ENCODE measurements at regions not wholly inside any gene's neighbourhood (a gene's known extent, or its start where the extent isn't known, plus 50 kb on each side); places are given as distances from the start of the nearest gene placed in this dataset.

GRCh38 chr14:26206640-26207039 lies 391.2 kb downstream of the NOVA1 start:
- no peak for DNase-seq
- CTCF ChIA-PET: no interaction called here
- Histone ChIP-seq H3K4me3 (ENCODE audit: low read depth in 2 of 2, low read length in 1 of 2) (no peak overlapping the region), H2AFZ (ENCODE audit: low read depth) (no peak overlapping the region), H4K20me1 (ENCODE audit: insufficient read depth) (no peaks in the 10 kb centered on the region), H3K79me2 (ENCODE audit: insufficient read depth) (no peaks in the 10 kb centered on the region), H3K27ac (ENCODE audit: low read depth in 2 of 2, low read length in 1 of 2) (no peak overlapping the region), H3K4me2 (no peak overlapping the region), H3F3A (replicated peaks; ENCODE audit: insufficient read depth) (no peaks in the 10 kb centered on the region), H3K9me2 (no peaks in the 10 kb centered on the region), H3K9ac (no peak overlapping the region), H3K9me3 (no peaks in the 10 kb centered on the region), H3K36me3 (replicated peaks in 1 of 2; ENCODE audit: control insufficient read depth in 1 of 2, insufficient read depth in 2 of 2, low read length in 1 of 2) (no peaks in the 10 kb centered on the region), H3K27me3 (ENCODE audit: insufficient read depth) (peaks cover 76% of the 10 kb centered on the region), H3K4me1 (ENCODE audit: control insufficient read depth in 1 of 2, insufficient read depth in 2 of 2, low read depth in 1 of 2, low read length in 1 of 2) (no peaks in the 10 kb centered on the region; a peak in 1 of 4 replicates)
- 11% methylated on average over 2 of the region's 2 CpGs for WGBS (ENCODE audit: low lambda C conversion rate)
- POLR2A ChIA-PET: no interaction called here
- no peak for TF ChIP-seq TEAD4 (IDR thresholded peaks at IDR 0.05; ENCODE audit: borderline replicate concordance, insufficient read depth)
- no peak for TF ChIP-seq USF1 (IDR thresholded peaks at IDR 0.05; ENCODE audit: borderline replicate concordance, low read depth)
- TF ChIP-seq, protein P1, sequence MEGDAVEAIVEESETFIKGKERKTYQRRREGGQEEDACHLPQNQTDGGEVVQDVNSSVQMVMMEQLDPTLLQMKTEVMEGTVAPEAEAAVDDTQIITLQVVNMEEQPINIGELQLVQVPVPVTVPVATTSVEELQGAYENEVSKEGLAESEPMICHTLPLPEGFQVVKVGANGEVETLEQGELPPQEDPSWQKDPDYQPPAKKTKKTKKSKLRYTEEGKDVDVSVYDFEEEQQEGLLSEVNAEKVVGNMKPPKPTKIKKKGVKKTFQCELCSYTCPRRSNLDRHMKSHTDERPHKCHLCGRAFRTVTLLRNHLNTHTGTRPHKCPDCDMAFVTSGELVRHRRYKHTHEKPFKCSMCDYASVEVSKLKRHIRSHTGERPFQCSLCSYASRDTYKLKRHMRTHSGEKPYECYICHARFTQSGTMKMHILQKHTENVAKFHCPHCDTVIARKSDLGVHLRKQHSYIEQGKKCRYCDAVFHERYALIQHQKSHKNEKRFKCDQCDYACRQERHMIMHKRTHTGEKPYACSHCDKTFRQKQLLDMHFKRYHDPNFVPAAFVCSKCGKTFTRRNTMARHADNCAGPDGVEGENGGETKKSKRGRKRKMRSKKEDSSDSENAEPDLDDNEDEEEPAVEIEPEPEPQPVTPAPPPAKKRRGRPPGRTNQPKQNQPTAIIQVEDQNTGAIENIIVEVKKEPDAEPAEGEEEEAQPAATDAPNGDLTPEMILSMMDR (IDR thresholded peaks at IDR 0.05): peak; percentile 15; the same call in 1 of the 2 replicates
- TF ChIP-seq RAD21 (IDR thresholded peaks at IDR 0.05; ENCODE audit: low read length): peak; percentile 39; the same call in 1 of the 2 replicates
- TF ChIP-seq EZH2phosphoT487 (IDR thresholded peaks at IDR 0.05; ENCODE audit: borderline replicate concordance, low read depth): no peak
- no peak for TF ChIP-seq JUND (IDR thresholded peaks at IDR 0.05)

DNA sequence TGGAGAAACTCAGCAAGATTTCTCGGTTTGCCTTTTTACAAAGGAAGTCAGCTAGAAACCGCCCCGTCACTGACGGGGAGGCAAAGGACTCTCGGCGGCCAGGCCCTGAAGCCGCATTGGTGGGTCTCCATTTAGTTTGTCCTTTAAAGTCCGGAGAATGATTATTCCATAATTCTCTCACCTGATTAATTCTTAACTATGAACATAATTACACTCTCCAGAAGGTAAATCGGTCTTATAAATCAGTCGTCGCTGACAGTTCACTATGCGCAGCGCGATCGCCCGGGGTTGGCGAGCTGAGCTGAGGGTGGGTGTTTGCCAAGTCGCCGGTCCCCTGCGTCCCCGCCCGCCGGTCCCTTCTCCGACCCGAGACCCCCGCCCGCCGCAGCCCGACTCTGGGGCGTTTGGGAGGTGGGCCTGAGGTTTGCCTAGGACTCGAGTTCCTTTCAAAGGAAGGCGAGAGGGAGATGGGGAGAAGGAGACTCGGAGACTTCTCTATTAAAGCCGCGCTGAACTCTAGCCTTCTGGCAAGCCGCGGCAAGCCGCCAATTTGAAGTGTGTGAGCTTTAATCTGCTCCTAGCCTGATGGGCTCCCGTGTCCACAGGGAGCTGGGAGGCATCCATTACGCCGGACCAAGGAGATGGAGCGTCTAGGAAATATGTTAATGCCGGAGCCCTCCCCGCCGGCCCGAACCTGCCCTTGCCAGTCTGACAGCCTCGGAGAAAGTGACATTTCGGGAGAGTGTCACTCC lies 392.9 kb downstream of the NOVA1 start:
- Histone ChIP-seq H3K4me1 (ENCODE audit: control insufficient read depth in 1 of 2, insufficient read depth in 2 of 2, low read depth in 1 of 2, low read length in 1 of 2) (no peaks in the 10 kb centered on the region; a peak in 1 of 4 replicates), H3F3A (replicated peaks; ENCODE audit: insufficient read depth) (peaks cover 9% of the 10 kb centered on the region), H3K9me2 (no peaks in the 10 kb centered on the region), H3K79me2 (ENCODE audit: insufficient read depth) (no peaks in the 10 kb centered on the region), H3K9me3 (no peaks in the 10 kb centered on the region), H2AFZ (ENCODE audit: low read depth) (peak overlapping the region; percentile 78), H3K4me3 (ENCODE audit: low read depth in 2 of 2, low read length in 1 of 2) (peak overlapping the region; percentile 19 to 50; a peak in 3 of 4 replicates), H3K9ac (no peak overlapping the region), H3K27ac (ENCODE audit: low read depth in 2 of 2, low read length in 1 of 2) (no peak overlapping the region), H4K20me1 (ENCODE audit: insufficient read depth) (no peaks in the 10 kb centered on the region), H3K27me3 (ENCODE audit: insufficient read depth) (peaks cover 62% of the 10 kb centered on the region), H3K4me2 (peak overlapping the region; percentile 73), H3K36me3 (replicated peaks in 1 of 2; ENCODE audit: control insufficient read depth in 1 of 2, insufficient read depth in 2 of 2, low read length in 1 of 2) (no peaks in the 10 kb centered on the region)
- peak; percentile 7 for DNase-seq
- TF ChIP-seq EP300 (IDR thresholded peaks at IDR 0.05; ENCODE audit: borderline replicate concordance in 1 of 2, low read depth in 1 of 2, low read length in 1 of 2): no peak
- TF ChIP-seq ZBTB33 (IDR thresholded peaks at IDR 0.05; ENCODE audit: borderline replicate concordance, low read depth): no peak
- TF ChIP-seq MEF2A (IDR thresholded peaks at IDR 0.05; ENCODE audit: borderline replicate concordance, low read depth): no peak
- no peak for TF ChIP-seq NFIC (IDR thresholded peaks at IDR 0.05; ENCODE audit: borderline replicate concordance)
- no peak for TF ChIP-seq FOXJ3 (CRISPR knock-in tag; IDR thresholded peaks at IDR 0.05)
- no peak for TF ChIP-seq SIN3A (IDR thresholded peaks at IDR 0.05; ENCODE audit: borderline replicate concordance, low read depth, low read length)
- no peak for TF ChIP-seq JUND (IDR thresholded peaks at IDR 0.05)
- TF ChIP-seq TCF12 (IDR thresholded peaks at IDR 0.05): no peak
- no peak for TF ChIP-seq MXI1 (IDR thresholded peaks at IDR 0.05; ENCODE audit: low read depth, low read length)
- TF ChIP-seq, protein P2, sequence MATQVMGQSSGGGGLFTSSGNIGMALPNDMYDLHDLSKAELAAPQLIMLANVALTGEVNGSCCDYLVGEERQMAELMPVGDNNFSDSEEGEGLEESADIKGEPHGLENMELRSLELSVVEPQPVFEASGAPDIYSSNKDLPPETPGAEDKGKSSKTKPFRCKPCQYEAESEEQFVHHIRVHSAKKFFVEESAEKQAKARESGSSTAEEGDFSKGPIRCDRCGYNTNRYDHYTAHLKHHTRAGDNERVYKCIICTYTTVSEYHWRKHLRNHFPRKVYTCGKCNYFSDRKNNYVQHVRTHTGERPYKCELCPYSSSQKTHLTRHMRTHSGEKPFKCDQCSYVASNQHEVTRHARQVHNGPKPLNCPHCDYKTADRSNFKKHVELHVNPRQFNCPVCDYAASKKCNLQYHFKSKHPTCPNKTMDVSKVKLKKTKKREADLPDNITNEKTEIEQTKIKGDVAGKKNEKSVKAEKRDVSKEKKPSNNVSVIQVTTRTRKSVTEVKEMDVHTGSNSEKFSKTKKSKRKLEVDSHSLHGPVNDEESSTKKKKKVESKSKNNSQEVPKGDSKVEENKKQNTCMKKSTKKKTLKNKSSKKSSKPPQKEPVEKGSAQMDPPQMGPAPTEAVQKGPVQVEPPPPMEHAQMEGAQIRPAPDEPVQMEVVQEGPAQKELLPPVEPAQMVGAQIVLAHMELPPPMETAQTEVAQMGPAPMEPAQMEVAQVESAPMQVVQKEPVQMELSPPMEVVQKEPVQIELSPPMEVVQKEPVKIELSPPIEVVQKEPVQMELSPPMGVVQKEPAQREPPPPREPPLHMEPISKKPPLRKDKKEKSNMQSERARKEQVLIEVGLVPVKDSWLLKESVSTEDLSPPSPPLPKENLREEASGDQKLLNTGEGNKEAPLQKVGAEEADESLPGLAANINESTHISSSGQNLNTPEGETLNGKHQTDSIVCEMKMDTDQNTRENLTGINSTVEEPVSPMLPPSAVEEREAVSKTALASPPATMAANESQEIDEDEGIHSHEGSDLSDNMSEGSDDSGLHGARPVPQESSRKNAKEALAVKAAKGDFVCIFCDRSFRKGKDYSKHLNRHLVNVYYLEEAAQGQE (IDR thresholded peaks at IDR 0.05; ENCODE audit: low read depth, low read length): no peak
- TF ChIP-seq RFX5 (IDR thresholded peaks at IDR 0.05; ENCODE audit: low read length): no peak
- TF ChIP-seq SMC3 (IDR thresholded peaks at IDR 0.05; ENCODE audit: low read depth, low read length): no peak
- WGBS (ENCODE audit: low lambda C conversion rate): 12% methylated on average over 43 of the region's 48 CpGs
- ChIA-PET CTCF (no interaction called here), POLR2A (no interaction called here)

Measured in SK-N-SH (cell line).